HEK293T (cell line): ENCODE measurements at regions not wholly inside any gene's neighbourhood (a gene's known extent, or its start where the extent isn't known, plus 50 kb on each side); places are given as distances from the start of the nearest gene placed in this dataset.

Experiments used
- CTCF ChIA-PET: fragments of 350-600 bp; formaldehyde crosslinking; extraction: SDS; loops from one replicate; lab custom pipeline; 2021; ENCODE audit warnings: antibody characterized with exemption, inconsistent platforms; lab: Yijun Ruan, JAX
- POLR2A ChIA-PET: fragments of 350-600 bp; formaldehyde crosslinking; extraction: SDS; loops from one replicate; lab custom pipeline; 2020; ENCODE audit warnings: antibody characterized with exemption, inconsistent platforms; lab: Yijun Ruan, JAX
- DNase-seq: peaks from one replicate; pipeline ENCODE4 v3.0.0; 2012; ENCODE audit warnings: mixed read lengths; ENCODE audit errors: extremely low spot score
- ARNT ChIP-seq: fragments of 450-650 bp; IDR thresholded peaks from 2 replicates; pipeline ENCODE4 v1.6.1; 2017; ENCODE audit warnings: mild to moderate bottlenecking
- BHLHE40 ChIP-seq: fragments of 450-650 bp; IDR thresholded peaks from 2 replicates; pipeline ENCODE4 v1.6.1; 2016; ENCODE audit warnings: mild to moderate bottlenecking, moderate library complexity, borderline replicate concordance
- CTBP1 ChIP-seq: fragments of 450-650 bp; IDR thresholded peaks from 2 replicates; pipeline ENCODE4 v1.6.1; 2016; ENCODE audit warnings: borderline replicate concordance
- ELF4 ChIP-seq: fragments of 450-650 bp; IDR thresholded peaks from 2 replicates; pipeline ENCODE4 v1.6.1; 2017; ENCODE audit warnings: antibody characterized with exemption
- FOXA1 ChIP-seq: fragments of 450-650 bp; IDR thresholded peaks from 2 replicates; pipeline ENCODE4 v1.6.1; 2016; ENCODE audit warnings: mild to moderate bottlenecking
- FOXK2 ChIP-seq: fragments of 450-650 bp; IDR thresholded peaks from 2 replicates; pipeline ENCODE4 v1.6.1; 2016; ENCODE audit warnings: mild to moderate bottlenecking
- FOXM1 ChIP-seq: fragments of 450-650 bp; IDR thresholded peaks from 2 replicates; pipeline ENCODE4 v1.6.1; 2017; ENCODE audit warnings: mild to moderate bottlenecking, borderline replicate concordance
- HDGF ChIP-seq: fragments of 450-650 bp; IDR thresholded peaks from 2 replicates; pipeline ENCODE4 v1.6.1; 2017; ENCODE audit warnings: antibody characterized with exemption, borderline replicate concordance
- L3MBTL2 ChIP-seq: fragments of 450-650 bp; conservative IDR thresholded peaks from 2 replicates; pipeline ENCODE4 v1.6.1; 2016; ENCODE audit warnings: mild to moderate bottlenecking
- LEF1 ChIP-seq: fragments of 450-650 bp; IDR thresholded peaks from 2 replicates; pipeline ENCODE4 v1.6.1; 2017; ENCODE audit warnings: mild to moderate bottlenecking, borderline replicate concordance
- NFRKB ChIP-seq: fragments of 450-650 bp; IDR thresholded peaks from 2 replicates; pipeline ENCODE4 v1.6.1; 2016; ENCODE audit warnings: mild to moderate bottlenecking, moderate library complexity
- SP1 ChIP-seq: fragments of 450-650 bp; IDR thresholded peaks from 2 replicates; pipeline ENCODE4 v1.6.1; 2017
- SUZ12 ChIP-seq: fragments of 450-650 bp; IDR thresholded peaks from 2 replicates; pipeline ENCODE4 v1.6.1; 2016; ENCODE audit warnings: mild to moderate bottlenecking
- TARDBP ChIP-seq: fragments of 450-650 bp; IDR thresholded peaks from 2 replicates; pipeline ENCODE4 v1.6.1; 2016
- ZNF384 ChIP-seq: fragments of 450-650 bp; IDR thresholded peaks from 2 replicates; pipeline ENCODE4 v1.6.1; 2016
- TF ChIP-seq, protein P1 (sequence below): fragments of 450-650 bp; IDR thresholded peaks from 2 replicates; pipeline ENCODE4 v1.6.1; 2016

DNA sequence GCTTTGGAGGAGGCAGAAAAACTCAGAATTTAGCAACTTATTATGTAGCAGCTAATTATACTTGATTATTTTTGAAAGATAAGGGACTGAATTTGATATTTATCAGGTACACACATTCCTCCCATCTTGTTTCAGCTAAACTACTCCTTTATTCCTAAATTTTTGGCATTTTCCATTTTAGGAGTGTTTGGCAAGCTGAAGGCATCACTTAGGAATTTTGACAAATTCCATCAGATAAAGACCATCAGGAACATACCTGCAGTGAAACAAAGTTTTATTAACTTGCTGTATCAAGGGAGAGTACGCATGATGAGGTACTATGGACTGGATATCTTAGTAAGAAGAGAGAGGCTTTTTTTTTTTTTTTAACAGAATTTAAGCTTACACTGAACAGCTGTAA is 1092.2 kb downstream of the PLA2G4A start:
- no peak for DNase-seq
- ChIA-PET CTCF (no interaction called here), POLR2A (no interaction called here)
- TF ChIP-seq SUZ12, result no peak
- TF ChIP-seq CTBP1, result no peak
- TF ChIP-seq NFRKB, result no peak
- no peak for TF ChIP-seq ELF4
- no peak for TF ChIP-seq ZNF384
- TF ChIP-seq FOXA1, result no peak
- TF ChIP-seq FOXM1, result no peak
- TF ChIP-seq, protein P1, sequence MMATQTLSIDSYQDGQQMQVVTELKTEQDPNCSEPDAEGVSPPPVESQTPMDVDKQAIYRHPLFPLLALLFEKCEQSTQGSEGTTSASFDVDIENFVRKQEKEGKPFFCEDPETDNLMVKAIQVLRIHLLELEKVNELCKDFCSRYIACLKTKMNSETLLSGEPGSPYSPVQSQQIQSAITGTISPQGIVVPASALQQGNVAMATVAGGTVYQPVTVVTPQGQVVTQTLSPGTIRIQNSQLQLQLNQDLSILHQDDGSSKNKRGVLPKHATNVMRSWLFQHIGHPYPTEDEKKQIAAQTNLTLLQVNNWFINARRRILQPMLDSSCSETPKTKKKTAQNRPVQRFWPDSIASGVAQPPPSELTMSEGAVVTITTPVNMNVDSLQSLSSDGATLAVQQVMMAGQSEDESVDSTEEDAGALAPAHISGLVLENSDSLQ, result no peak
- TF ChIP-seq BHLHE40, result no peak
- no peak for TF ChIP-seq LEF1
- TF ChIP-seq FOXK2, result no peak
- TF ChIP-seq TARDBP, result no peak

DNA sequence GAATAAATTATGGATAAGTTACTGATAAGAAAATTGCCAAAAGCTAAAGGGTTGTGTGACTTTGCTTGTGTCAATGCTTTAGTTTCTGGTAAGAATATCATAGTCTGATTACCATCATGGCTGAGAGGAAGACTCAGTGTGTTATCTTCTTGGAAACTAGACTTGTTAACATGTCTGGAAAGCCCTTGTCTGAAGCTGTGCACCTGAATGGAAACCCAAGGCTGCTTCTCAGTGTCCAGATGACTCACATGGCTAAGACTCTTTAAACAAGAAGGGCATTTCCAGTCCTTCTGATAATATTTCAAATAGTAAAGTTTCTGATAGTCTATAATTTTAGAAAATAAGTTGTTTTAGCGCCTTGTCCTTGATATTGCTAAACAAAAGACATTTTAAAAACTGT is 1092.7 kb downstream of the PLA2G4A start:
- TF ChIP-seq, protein P1, result no peak
- TF ChIP-seq SP1 (no peak), HDGF (no peak), SUZ12 (no peak), L3MBTL2 (no peak), TARDBP (no peak), LEF1 (no peak), ZNF384 (no peak), NFRKB (no peak), ELF4 (no peak), ARNT (no peak), FOXM1 (no peak), CTBP1 (no peak)
- ChIA-PET POLR2A (no interaction called here), CTCF (no interaction called here)
- no peak for DNase-seq

DNA sequence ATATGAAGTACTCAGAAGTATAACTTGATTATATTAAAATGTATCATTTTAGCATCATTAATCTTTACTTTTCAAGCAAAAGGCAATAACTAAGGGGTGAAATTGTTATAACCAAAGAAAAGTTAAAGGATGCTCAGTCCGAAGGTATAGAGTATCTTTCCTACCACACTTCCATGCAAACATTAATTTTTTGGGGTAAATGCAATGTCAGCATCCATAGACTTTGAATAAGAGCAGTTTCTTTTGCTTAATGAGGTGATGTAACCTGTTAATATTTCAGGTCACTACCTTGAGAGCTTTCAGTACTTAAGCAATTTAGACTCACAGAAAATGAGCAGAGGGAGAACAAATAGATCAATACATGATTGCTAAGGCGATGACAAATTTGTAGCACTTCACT is 1093.5 kb downstream of the PLA2G4A start:
- POLR2A ChIA-PET, result no interaction called here
- TF ChIP-seq BHLHE40 (no peak), CTBP1 (no peak), ZNF384 (no peak), FOXM1 (no peak), SUZ12 (no peak), SP1 (no peak)
- TF ChIP-seq, protein P1, result no peak

DNA sequence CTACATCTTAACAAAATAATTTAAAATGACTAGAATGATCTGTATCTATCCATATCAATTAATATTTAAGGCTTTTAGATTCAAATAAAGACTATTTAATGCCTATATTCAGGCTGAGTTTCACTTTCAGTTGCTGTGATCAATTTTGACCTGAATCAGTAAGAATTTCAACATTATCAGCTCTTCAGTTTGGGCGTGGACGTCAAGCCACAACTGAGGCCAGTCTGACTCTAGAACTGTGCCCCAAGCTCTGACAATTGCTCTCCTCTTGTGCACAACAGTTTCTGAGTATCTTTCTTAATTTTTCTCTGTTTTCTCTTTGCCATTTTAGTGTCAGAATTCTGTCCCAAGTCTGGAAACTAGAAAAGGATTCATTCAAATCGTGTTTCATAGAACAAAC is 1095.5 kb downstream of the PLA2G4A start:
- DNase-seq, result no peak
- POLR2A ChIA-PET, result no interaction called here
- TF ChIP-seq L3MBTL2 (no peak), SUZ12 (no peak), SP1 (no peak)
- TF ChIP-seq, protein P1, result no peak
- CTCF ChIA-PET, result no interaction called here

More for the DNA sequence above, 1093.5 kb downstream of the PLA2G4A start:
- DNase-seq, result no peak
- CTCF ChIA-PET, result no interaction called here

DNA sequence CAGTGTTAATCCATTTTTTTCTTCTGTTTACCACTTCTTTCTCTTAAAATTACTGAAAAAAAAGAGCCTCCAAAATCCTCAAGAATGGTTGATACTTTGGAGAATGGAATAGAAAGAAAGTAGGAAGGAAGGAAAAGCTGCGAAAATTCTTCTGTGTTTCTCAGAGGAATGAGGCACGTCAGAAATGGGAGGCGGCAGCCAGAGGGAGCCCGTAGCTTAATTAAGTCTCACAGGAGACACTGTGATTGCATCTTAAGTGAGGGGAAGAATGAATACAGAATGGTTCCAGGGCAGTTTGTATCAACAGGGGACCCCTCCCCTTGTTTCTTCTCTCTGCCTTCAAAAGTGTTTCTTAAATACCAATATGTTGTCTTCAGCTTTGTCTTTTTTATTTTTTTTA is 1099.5 kb downstream of the PLA2G4A start:
- TF ChIP-seq HDGF (no peak), ELF4 (no peak), TARDBP (no peak), L3MBTL2 (no peak), SUZ12 (no peak), CTBP1 (no peak), ARNT (no peak), FOXK2 (no peak), FOXM1 (no peak), ZNF384 (no peak)
- CTCF ChIA-PET, result interaction anchor here (0.6 kb wide), 1 partner anchor 392 kb away, joined by 3 read pairs; no protein-coding TSS in a partner anchor
- DNase-seq, result peak; percentile 25
- POLR2A ChIA-PET, result no interaction called here

DNA sequence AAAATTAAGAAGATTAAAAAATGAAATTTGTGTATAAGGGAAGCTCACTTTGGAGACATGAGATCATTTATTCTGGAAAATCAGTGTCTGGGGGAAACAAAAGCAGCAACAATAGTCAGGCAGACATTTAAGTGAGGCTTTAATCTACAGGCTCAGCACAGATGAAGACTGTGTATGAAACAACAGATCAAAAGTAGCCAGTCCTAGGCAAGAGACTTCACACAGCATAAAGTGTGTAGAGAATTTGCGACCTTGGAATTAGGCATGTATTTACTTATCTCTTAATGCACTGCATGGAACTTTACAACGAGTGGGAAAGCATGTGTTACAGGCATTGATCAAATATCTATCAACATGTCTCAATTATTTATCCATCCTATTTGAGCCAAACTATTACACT is 1099.9 kb downstream of the PLA2G4A start:
- CTCF ChIA-PET, result no interaction called here
- POLR2A ChIA-PET, result no interaction called here

More for the DNA sequence above, 1099.9 kb downstream of the PLA2G4A start:
- TF ChIP-seq ARNT (no peak), ZNF384 (no peak), CTBP1 (no peak), LEF1 (no peak), SP1 (no peak), FOXA1 (no peak), HDGF (no peak), SUZ12 (no peak), FOXK2 (no peak)
- TF ChIP-seq, protein P1, result no peak
- no peak for DNase-seq
